ENCODE measurements at regions not wholly inside any gene's neighbourhood (a gene's known extent, or its start where the extent isn't known, plus 50 kb on each side); places are given as distances from the start of the nearest gene placed in this dataset.

DNA sequence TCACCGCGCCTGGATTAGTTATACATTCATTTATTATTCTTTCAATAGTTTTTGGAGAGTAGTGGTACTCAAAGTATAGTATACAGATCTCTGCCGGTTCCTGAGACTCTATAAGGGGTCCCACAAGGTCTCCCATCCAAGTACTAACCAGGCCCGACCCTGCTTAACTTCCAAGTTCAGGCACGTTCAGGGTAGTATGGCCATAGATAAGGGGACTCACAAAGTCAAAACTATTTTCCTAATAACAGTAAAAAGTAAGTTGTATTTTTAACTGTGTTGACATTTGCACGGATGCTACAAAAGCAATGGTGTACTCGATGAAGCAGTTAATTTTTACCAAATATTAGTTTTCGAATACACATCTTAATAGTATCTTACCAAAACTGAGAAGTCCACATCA, 84.4 kb upstream of the STK26 start:
- no peak for ATAC-seq
- 86% methylated on average over 8 of the region's 8 CpGs for WGBS, 2 donors

DNA sequence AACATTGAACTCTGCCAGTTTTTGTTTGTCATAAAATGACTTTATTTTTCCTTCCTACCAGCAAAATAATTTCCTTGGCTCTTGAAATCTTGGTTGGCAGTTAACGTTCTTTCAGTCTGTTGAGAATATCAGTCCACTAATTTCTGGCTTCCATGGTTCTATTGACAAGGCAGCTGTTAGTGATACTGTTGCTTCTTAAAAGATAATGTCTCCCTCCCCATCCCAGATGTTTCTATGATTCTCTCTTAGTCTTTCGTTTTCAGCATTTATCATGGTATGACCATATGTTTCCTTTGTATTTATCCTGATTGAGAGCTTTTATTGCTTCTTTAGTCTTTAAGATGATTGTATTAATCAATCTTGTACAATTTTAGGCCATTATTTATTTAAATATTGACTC, 81.1 kb upstream of the STK26 start:
- H3K4me3 ChIP-seq, result no peak overlapping the region
- no peak overlapping the region for H3K27ac ChIP-seq
- TF ChIP-seq, protein P1, sequence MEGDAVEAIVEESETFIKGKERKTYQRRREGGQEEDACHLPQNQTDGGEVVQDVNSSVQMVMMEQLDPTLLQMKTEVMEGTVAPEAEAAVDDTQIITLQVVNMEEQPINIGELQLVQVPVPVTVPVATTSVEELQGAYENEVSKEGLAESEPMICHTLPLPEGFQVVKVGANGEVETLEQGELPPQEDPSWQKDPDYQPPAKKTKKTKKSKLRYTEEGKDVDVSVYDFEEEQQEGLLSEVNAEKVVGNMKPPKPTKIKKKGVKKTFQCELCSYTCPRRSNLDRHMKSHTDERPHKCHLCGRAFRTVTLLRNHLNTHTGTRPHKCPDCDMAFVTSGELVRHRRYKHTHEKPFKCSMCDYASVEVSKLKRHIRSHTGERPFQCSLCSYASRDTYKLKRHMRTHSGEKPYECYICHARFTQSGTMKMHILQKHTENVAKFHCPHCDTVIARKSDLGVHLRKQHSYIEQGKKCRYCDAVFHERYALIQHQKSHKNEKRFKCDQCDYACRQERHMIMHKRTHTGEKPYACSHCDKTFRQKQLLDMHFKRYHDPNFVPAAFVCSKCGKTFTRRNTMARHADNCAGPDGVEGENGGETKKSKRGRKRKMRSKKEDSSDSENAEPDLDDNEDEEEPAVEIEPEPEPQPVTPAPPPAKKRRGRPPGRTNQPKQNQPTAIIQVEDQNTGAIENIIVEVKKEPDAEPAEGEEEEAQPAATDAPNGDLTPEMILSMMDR (IDR thresholded peaks at IDR 0.05), result no peak
- H3K4me1 ChIP-seq, result no peaks in the 10 kb centered on the region
- H3K9me3 ChIP-seq, result no peaks in the 10 kb centered on the region
- H3K27me3 ChIP-seq, result peaks cover 0 to 82% (median 0%) of the 10 kb centered on the region in 7 donors
- H3K36me3 ChIP-seq, result no peaks in the 10 kb centered on the region
- DNase-seq (no peak), ATAC-seq (no peak)
- intact Hi-C loops (cut with DNase I), result no loop called here
- 43 to 55% methylated on average over 2 of the region's 2 CpGs for WGBS, 2 donors

More for the DNA sequence above, 84.4 kb upstream of the STK26 start:
- no peaks in the 10 kb centered on the region for H3K4me1 ChIP-seq
- no peaks in the 10 kb centered on the region for H3K9me3 ChIP-seq
- intact Hi-C loops (cut with DNase I), result no loop called here
- no peak overlapping the region for H3K4me3 ChIP-seq
- no peak for DNase-seq
- TF ChIP-seq, protein P1 (IDR thresholded peaks at IDR 0.05), result no peak
- H3K27ac ChIP-seq, result no peak overlapping the region
- peaks cover 0 to 71% (median 0%) of the 10 kb centered on the region in 7 donors for H3K27me3 ChIP-seq
- H3K36me3 ChIP-seq, result no peaks in the 10 kb centered on the region

DNA sequence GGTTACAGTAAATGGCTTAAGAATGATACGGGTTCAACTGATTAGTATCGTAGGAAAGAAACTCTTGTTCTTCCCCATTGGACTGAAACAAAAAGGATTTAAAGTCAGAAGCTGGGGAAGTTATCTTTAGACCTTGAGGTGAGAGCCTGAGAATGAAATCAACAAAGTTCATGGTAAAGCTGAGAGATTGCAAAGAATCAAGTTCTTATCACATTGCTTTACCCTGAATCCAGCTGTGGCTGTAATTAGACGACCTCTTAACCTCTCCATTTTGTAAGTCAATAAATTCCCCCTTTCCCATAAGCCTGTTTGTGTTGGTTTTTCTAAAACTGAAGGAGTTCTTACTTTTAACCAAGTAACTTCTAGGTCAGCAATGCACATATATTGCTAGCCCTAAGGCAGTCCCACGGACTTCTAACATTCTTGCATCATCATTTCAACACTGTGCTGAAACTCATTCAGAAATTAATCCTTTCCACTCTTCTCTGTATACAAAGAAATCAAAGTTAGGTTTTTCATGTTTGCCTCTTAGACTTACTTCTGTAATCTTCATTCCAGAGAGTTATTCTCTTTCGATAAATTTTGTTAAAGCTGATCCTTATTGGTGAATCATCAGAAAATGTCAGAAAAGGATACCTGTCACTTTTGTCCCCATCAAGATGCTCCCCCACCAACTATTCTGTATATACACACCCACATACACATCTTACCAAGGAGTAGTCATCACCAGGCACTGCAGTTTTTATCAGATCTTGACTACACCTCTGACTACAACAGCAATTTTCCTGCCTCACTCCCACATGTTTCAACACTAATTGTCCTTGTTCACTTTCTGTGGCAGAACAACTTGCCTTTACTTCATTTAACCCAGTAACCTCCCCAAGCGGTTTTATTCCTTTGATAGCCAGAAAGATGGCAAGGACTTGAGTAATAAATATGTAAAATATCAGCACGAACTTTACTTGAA, 77.9 kb upstream of the STK26 start:
- DNase-seq (no peak), ATAC-seq (no peak)
- TF ChIP-seq, protein P1 (IDR thresholded peaks at IDR 0.05), result no peak
- H3K27ac ChIP-seq, result no peak overlapping the region
- WGBS, 2 donors, result 53 to 57% methylated on average over 7 of the region's 7 CpGs
- H3K9me3 ChIP-seq, result no peaks in the 10 kb centered on the region
- H3K36me3 ChIP-seq, result no peaks in the 10 kb centered on the region
- no peak overlapping the region for H3K4me3 ChIP-seq
- H3K4me1 ChIP-seq, result no peaks in the 10 kb centered on the region
- intact Hi-C loops (cut with DNase I), result no loop called here
- H3K27me3 ChIP-seq, result peaks cover 0 to 73% (median 0%) of the 10 kb centered on the region in 7 donors

DNA sequence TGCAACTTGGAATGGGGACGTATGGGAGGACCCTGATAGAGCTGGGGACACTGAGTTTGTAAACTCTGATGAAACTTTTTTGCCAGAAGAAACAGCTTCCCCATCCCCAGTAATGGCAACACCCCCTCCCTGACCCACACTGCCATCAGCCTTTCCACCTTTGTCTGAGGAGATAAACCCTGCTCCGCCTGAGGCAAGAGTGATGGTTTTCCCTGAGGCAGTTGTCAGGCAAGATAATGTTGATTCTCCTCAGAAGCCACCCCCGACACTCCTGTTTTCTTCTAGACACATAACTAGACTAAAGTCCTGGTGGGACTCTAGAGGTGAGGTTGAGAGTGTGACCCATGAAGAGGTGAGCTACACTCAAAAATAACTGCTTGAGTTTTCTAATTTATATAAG, 71.9 kb upstream of the STK26 start:
- intact Hi-C loops (cut with DNase I), result no loop called here
- Histone ChIP-seq H3K36me3 (no peaks in the 10 kb centered on the region), H3K27ac (no peak overlapping the region), H3K4me1 (no peaks in the 10 kb centered on the region), H3K4me3 (no peak overlapping the region), H3K9me3 (no peaks in the 10 kb centered on the region), H3K27me3 (peaks cover 0 to 61% (median 0%) of the 10 kb centered on the region in 7 donors)
- ATAC-seq (no peak), DNase-seq (no peak)
- 59 to 68% methylated on average over 3 of the region's 3 CpGs for WGBS, 2 donors
- TF ChIP-seq, protein P1 (IDR thresholded peaks at IDR 0.05), result no peak
